ENCODE measurements at regions not wholly inside any gene's neighbourhood (a gene's known extent, or its start where the extent isn't known, plus 50 kb on each side); places are given as distances from the start of the nearest gene placed in this dataset.
A peak's percentile ranks its signal among the peaks of the same experiment; 100 is the strongest.
"Not testable (repeated sequence)": the region's sequence is repeated elsewhere in the genome, so short reads cannot be mapped to it uniquely, and the experiment has no call there.

DNA sequence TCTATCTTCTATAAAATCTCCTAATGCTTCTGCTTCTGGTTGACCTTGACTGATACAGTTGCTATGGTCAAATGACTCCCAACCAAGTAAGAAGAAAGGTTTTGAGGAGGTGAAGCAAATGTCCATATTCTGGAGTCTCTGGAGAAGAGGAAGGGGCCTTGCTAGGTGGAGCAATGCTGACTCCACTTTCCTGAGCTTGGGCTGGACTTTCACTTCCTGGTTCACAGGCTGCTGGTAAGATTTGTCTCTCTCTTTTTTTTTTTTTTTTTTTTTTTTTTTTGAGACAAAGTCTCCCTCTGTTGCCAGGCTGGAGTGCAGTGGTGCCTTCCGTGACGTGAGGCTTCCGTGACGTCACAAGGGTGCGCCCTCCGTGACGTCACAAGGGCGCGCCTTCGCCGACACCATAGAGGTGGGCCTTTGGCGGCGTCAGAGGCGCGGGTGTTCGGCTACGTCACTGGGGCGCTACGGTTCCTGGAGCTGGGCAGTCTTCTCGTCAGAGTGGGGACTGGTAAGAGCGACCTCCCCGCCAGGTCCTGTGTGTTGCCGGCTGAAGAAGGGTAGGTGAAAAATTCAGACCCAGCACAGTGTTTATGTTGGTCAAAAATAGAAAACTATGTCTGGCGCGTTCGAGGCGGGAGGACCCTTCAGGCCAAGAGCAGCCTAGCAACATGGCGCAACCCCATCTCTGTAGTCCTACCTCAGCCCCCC is 93.7 kb upstream of the METTL14 start:
- peak overlapping the region; percentile 76 to 87 for H3K27ac ChIP-seq
- H3K4me1 ChIP-seq; FAIRE-seq; POLR2A ChIA-PET; H3K9me3 ChIP-seq; TF ChIP-seq FOSL2 (IDR thresholded peaks at IDR 0.05): not testable (repeated sequence)
- DNase-seq (ENCODE audit: low read depth in 1 of 2, low spot score in 1 of 2), result peak; percentile 43 to 95
- TF ChIP-seq JUN (IDR thresholded peaks at IDR 0.05), result peak in 1 of 2 experiments; percentile 40; a peak in 1 of 5 replicates
- peak; percentile 27 for TF ChIP-seq FOSL2 (CRISPR knock-in tag; IDR thresholded peaks at IDR 0.05)
- peak; percentile 79 for TF ChIP-seq PHF8 (IDR thresholded peaks at IDR 0.05; ENCODE audit: borderline replicate concordance, low read depth)
- TF ChIP-seq RFX5 (IDR thresholded peaks at IDR 0.05), result peak; percentile 82
- peak; percentile 29; the same call in 1 of the 2 replicates for TF ChIP-seq POLR2A (IDR thresholded peaks at IDR 0.05; ENCODE audit: low read length)
- TF ChIP-seq KDM5A (IDR thresholded peaks at IDR 0.05), result 0 out of 2 replicates have a peak, but pooled peaks have one; percentile 39
- CTCF ChIA-PET, result interaction anchor here (0.6 kb wide), 1 partner anchor 375 kb away, joined by 3 read pairs; no protein-coding TSS in a partner anchor
- H3K4me2 ChIP-seq, result peak overlapping the region; percentile 69
- ATAC-seq, result peak; percentile 98 to 99
- 0% methylated on average over 8 of the region's 28 CpGs for WGBS (ENCODE audit: missing lambda C conversion rate)
- peak overlapping the region; percentile 62 for H3K4me3 ChIP-seq

DNA sequence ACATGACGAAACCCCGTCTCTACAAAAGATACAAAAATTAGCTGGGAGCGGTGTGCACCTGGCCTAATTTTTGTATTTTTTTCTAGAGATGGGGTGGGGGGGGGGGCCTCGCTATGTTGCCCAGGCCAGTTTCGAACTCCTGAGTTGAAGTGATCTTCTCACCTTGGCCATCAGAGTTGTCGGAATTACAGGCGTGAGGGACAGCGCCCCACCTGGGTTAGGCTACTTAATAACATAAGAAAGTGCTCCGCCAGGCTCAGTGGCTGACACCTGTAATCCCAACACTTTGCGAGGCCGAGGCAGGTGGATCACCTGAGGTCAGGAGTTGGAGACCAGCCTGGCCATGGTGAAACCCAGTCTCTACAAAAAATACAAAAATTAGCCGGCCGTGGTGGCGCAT is 92.9 kb upstream of the METTL14 start:
- 63% methylated on average over 6 of the region's 14 CpGs for WGBS (ENCODE audit: missing lambda C conversion rate)
- peak overlapping the region; percentile 62 for H3K4me3 ChIP-seq
- H3K4me2 ChIP-seq, result peak overlapping the region; percentile 69
- DNase-seq (ENCODE audit: low read depth in 1 of 2, low spot score in 1 of 2); POLR2A ChIA-PET; CTCF ChIA-PET; ATAC-seq; H3K9me3 ChIP-seq; H3K4me1 ChIP-seq; FAIRE-seq: not testable (repeated sequence)
- H3K27ac ChIP-seq, result peak overlapping the region; percentile 76 to 87

DNA sequence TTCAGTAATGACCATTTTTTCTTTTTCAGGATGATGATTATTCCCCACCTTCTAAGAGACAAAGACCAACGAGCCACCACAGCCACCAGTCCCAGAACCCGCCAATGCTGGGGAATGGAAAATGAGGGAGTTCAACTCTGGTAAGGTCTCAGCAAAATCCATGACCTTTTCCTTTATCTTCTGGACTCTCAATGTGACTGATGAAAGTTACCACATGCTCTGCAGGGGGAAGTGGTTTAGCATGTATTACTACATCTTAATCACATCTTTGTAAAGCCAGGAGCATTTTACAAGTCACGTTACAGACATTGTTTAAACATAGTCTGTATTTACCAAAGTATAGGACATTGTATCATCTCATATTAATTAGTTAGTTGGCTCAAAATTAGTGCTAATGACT is 89.3 kb upstream of the METTL14 start:
- DNase-seq (ENCODE audit: low read depth in 1 of 2, low spot score in 1 of 2); H3K27ac ChIP-seq; H3K4me1 ChIP-seq; POLR2A ChIA-PET; CTCF ChIA-PET; H3K4me2 ChIP-seq; ATAC-seq; H3K4me3 ChIP-seq; FAIRE-seq; H3K9me3 ChIP-seq: not testable (repeated sequence)
- WGBS (ENCODE audit: missing lambda C conversion rate), result 96% methylated on average over 2 of the region's 3 CpGs

DNA sequence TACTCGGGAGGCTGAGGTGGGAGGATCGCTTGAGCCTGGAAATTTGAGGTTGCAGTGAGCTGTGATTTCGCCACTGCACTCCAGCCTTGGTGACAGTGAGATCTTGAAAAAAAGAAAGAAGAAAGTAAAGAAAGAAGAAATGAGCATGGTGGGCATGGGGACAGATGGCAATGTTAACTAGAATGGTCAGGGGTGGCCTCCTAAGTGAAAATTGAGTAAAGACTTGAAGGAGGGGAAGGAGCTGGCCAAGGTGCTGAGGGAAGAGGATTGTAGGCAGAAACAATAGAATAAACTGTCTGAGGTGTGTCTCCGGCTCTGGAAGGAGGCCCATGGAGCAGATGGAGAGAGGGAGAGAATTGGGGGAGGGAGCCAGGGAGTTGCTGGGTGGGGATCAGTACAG is 60.1 kb upstream of the METTL14 start:
- H3K4me1 ChIP-seq; CTCF ChIA-PET; POLR2A ChIA-PET; H3K4me2 ChIP-seq; ATAC-seq; FAIRE-seq; DNase-seq (ENCODE audit: low read depth in 1 of 2, low spot score in 1 of 2); H3K4me3 ChIP-seq; H3K27ac ChIP-seq; H3K9me3 ChIP-seq: not testable (repeated sequence)
- 95% methylated on average over 4 of the region's 4 CpGs for WGBS (ENCODE audit: missing lambda C conversion rate)
- TF ChIP-seq, protein P1, sequence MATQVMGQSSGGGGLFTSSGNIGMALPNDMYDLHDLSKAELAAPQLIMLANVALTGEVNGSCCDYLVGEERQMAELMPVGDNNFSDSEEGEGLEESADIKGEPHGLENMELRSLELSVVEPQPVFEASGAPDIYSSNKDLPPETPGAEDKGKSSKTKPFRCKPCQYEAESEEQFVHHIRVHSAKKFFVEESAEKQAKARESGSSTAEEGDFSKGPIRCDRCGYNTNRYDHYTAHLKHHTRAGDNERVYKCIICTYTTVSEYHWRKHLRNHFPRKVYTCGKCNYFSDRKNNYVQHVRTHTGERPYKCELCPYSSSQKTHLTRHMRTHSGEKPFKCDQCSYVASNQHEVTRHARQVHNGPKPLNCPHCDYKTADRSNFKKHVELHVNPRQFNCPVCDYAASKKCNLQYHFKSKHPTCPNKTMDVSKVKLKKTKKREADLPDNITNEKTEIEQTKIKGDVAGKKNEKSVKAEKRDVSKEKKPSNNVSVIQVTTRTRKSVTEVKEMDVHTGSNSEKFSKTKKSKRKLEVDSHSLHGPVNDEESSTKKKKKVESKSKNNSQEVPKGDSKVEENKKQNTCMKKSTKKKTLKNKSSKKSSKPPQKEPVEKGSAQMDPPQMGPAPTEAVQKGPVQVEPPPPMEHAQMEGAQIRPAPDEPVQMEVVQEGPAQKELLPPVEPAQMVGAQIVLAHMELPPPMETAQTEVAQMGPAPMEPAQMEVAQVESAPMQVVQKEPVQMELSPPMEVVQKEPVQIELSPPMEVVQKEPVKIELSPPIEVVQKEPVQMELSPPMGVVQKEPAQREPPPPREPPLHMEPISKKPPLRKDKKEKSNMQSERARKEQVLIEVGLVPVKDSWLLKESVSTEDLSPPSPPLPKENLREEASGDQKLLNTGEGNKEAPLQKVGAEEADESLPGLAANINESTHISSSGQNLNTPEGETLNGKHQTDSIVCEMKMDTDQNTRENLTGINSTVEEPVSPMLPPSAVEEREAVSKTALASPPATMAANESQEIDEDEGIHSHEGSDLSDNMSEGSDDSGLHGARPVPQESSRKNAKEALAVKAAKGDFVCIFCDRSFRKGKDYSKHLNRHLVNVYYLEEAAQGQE (IDR thresholded peaks at IDR 0.05), result peak; percentile 56; the same call in 1 of the 2 replicates

DNA sequence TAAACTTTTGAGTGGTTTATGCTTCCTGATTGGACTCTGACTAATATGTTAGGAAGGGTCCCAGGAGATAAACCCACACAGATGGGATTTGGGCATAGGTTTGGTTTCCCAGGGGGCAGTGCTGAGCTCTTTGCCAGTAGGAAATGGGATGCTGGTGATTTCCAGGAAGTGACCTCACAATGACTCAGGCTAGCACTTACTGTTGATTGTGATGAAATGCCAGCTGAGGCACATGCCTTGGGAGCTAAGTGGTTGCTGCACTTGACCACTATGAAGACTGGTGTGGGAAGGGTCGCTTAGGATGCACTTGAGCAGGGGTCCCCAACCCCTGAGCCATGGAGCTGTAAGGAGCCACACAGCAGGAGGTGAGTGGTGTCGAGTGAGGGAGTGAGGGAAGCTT is 55.5 kb upstream of the METTL14 start:
- FAIRE-seq, result not testable (repeated sequence)

DNA sequence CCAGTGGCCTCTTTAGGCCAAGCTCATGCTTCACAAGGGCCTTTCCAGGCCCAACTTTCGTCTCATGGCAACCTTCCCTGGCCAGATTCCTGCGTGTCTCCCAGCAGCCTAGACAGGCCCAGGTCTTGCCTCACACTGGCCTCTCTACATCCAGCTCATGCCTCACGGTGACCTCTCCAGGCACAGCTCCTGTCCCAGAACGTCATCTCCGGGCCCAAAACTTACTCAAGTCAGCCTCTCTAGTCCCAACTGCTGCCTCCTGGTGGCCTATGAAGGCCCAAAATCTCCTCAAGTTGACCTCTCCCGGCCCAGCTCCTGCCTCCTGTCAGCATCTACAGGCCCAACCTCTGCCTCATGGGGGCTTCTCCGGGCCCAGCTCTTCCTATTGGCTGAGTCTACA is 54.3 kb upstream of the METTL14 start:
- H3K27ac ChIP-seq; H3K9me3 ChIP-seq; H3K4me3 ChIP-seq; ATAC-seq; H3K4me1 ChIP-seq; CTCF ChIA-PET; FAIRE-seq; DNase-seq (ENCODE audit: low read depth in 1 of 2, low spot score in 1 of 2); H3K4me2 ChIP-seq; POLR2A ChIA-PET: not testable (repeated sequence)
- 100% methylated on average over 1 of the region's 7 CpGs for WGBS (ENCODE audit: missing lambda C conversion rate)

More for the DNA sequence above, 55.5 kb upstream of the METTL14 start:
- POLR2A ChIA-PET; H3K4me1 ChIP-seq; ATAC-seq; H3K9me3 ChIP-seq; H3K27ac ChIP-seq; H3K4me2 ChIP-seq; H3K4me3 ChIP-seq; CTCF ChIA-PET; TF ChIP-seq FOSL2 (IDR thresholded peaks at IDR 0.05): not testable (repeated sequence)
- TF ChIP-seq FOSL2 (CRISPR knock-in tag; IDR thresholded peaks at IDR 0.05), result peak; percentile 41; the same call in 1 of the 2 replicates
- peak in 1 of 2 experiments; percentile 46 for DNase-seq (ENCODE audit: low read depth in 1 of 2, low spot score in 1 of 2)
- 69% methylated on average over 2 of the region's 2 CpGs for WGBS (ENCODE audit: missing lambda C conversion rate)

DNA sequence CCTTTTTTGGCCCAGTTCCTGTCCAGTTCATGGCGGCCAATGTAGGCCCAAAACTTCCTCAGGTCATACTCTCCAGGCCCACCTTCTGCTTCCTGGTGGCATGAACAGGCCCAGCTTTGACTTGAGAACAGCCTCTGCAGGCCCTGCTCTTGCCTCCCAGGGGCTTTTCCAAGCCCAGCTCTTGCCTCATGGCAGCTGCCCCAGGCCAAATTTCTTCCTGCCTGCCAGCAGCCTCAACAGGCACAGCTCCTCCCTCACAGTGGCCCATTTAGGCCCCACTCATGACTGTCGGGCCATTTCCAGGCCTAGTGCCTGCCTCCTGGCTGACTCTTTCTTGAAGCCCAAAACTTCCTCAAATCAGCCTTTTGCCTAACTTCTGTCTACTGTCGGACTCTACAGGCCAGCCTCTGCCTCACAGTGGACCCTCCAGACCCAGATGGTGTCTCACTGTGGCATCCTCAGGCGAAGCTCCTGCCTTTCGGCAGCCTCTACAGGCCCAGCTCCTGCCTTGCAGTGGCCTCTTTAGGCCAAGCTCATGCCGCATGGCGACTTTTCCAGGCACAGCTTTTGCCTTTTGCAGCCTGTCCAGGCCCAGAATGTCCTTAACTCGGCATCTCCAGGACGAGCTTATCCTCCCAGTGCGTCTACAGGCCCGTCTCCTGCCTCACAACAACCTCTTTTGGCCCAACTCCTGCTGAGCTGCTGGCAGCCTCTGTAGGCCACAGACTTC is 53.7 kb upstream of the METTL14 start:
- H3K4me2 ChIP-seq; ATAC-seq; CTCF ChIA-PET; H3K9me3 ChIP-seq; H3K4me1 ChIP-seq; POLR2A ChIA-PET; H3K4me3 ChIP-seq; H3K27ac ChIP-seq; FAIRE-seq; DNase-seq (ENCODE audit: low read depth in 1 of 2, low spot score in 1 of 2): not testable (repeated sequence)
- 96% methylated on average over 11 of the region's 11 CpGs for WGBS (ENCODE audit: missing lambda C conversion rate)

DNA sequence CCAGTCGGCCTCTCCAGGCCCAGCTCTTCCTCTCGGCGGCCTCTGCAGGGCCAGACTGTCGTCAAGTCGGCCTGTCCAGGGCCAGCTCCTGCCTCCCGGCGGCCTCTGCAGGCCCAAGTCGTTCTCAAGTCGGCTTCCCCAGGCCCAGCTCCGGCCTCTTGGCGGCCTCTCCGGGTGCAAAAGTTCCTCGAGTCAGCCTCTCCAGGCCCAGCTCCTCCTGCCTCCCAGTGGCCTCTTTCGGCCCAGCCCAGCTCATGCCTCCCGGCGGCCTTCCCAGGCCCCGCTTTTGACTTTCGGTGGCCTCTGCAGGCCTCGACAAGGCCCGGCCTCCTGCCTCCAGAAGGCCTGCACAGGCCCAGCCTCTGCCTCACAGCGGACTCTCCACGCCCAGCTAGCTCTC is 51.7 kb upstream of the METTL14 start:
- POLR2A ChIA-PET; H3K4me1 ChIP-seq; H3K27ac ChIP-seq; FAIRE-seq; CTCF ChIA-PET; DNase-seq (ENCODE audit: low read depth in 1 of 2, low spot score in 1 of 2); H3K4me3 ChIP-seq; ATAC-seq; H3K9me3 ChIP-seq; H3K4me2 ChIP-seq: not testable (repeated sequence)
- 96% methylated on average over 14 of the region's 22 CpGs for WGBS (ENCODE audit: missing lambda C conversion rate)

Data from A549 (cell line).